ENCODE measurements at regions not wholly inside any gene's neighbourhood (a gene's known extent, or its start where the extent isn't known, plus 50 kb on each side); places are given as distances from the start of the nearest gene placed in this dataset.
"Not testable (repeated sequence)": the region's sequence is repeated elsewhere in the genome, so short reads cannot be mapped to it uniquely, and the experiment has no call there.

DNA sequence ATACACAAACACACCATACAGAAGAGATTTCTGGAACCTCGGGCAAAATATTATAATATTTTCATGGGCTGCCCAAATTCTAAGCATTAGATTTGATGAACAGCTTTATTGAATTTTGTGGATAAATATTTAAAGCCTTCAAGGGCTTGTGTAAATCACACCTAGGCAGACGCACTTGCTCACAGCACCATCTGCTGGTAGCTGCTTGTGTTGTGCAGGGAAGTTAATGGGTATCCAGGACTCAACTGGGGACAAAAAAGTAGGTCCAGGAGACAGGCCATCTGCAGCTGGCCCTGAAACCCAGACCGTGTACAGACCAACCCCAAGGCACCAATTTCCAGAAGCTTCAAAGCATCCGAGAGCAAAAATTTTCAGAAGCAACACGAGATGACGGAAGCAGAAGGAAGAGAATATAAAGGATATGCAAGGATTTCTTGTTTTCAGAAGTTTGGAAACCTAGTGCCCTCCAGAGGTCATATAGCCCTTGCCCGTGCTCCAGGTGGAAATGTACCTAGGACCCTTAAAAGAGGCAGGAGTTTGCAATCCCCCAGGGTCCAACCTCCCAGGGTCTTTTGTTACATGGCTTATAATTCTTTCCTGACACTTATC, 140.0 kb downstream of the CHD9NB start:
- H3K27ac ChIP-seq (ENCODE audit: low read depth in 1 of 2, low read length in 2 of 2) = no peak overlapping the region
- intact Hi-C loops (cut with DNase I) = loop anchor here in 1 of 2 donors (5.0 kb wide), 1 partner anchor 720 kb away; no protein-coding TSS in a partner anchor
- peak in 1 of 2 donors; percentile 52 for DNase-seq

DNA sequence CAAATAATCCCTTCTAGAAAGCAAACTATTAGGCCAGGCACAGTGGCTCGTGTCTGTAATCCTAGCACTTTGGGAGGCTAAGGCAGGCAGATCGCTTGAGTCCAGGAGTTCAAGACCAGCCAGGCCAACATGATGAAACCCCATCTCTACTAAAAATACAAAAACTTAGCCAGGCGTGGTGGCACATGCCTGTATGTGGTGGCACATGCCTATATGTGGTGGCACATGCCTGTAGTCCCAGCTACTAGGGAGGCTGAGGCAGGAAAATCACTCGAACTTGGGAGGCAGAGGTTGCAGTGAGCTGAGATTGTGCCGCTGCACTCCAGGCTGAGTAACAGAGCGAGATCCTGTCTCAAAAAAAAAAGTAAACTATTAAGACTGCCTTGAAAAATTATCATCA, 144.6 kb downstream of the CHD9NB start:
- intact Hi-C loops (cut with DNase I); H3K9me3 ChIP-seq (ENCODE audit: control insufficient read depth, low read length); ATAC-seq (ENCODE audit: low FRiP score); H3K27me3 ChIP-seq (ENCODE audit: control insufficient read depth in 1 of 2, insufficient read depth in 2 of 2, low read length in 1 of 2); H3K4me1 ChIP-seq (ENCODE audit: control insufficient read depth in 1 of 2, insufficient read depth in 2 of 2, low read length in 2 of 2); H3K4me3 ChIP-seq (ENCODE audit: low read length in 2 of 2); H3K36me3 ChIP-seq (ENCODE audit: control insufficient read depth in 1 of 2, insufficient read depth in 2 of 2, low read length in 1 of 2); DNase-seq; H3K27ac ChIP-seq (ENCODE audit: low read depth in 1 of 2, low read length in 2 of 2): not testable (repeated sequence)
- 74 to 75% methylated on average over 6 of the region's 6 CpGs for WGBS, 2 donors

More for the DNA sequence above, 140.0 kb downstream of the CHD9NB start:
- Histone ChIP-seq H3K36me3 (ENCODE audit: control insufficient read depth in 1 of 2, insufficient read depth in 2 of 2, low read length in 1 of 2) (no peaks in the 10 kb centered on the region), H3K27me3 (ENCODE audit: control insufficient read depth in 1 of 2, insufficient read depth in 2 of 2, low read length in 1 of 2) (no peaks in the 10 kb centered on the region), H3K4me1 (ENCODE audit: control insufficient read depth in 1 of 2, insufficient read depth in 2 of 2, low read length in 2 of 2) (no peaks in the 10 kb centered on the region), H3K4me3 (ENCODE audit: low read length in 2 of 2) (no peak overlapping the region), H3K9me3 (ENCODE audit: control insufficient read depth, low read length) (peaks cover 2% of the 10 kb centered on the region)
- peak; percentile 66 for ATAC-seq (ENCODE audit: low FRiP score)
- WGBS, 2 donors = 7 to 9% methylated on average over 7 of the region's 7 CpGs

DNA sequence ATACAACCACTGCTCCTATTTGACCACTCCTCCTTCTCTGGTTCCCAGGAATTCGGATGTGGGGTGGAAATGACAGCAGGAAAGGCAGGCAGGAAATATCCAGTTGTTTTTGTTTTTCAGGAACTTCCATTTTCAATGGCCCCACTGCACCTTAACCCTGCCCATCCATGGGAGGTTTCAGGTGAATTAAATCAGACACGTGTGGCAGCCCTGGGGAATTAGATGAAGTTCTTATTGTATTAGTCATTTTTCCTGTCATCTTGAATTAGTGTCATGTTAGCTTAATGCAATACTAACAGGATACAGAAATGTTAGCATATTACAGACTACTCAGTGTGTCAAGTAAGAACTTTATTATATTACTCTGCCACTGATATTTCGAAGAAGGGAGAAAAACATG, 146.4 kb downstream of the CHD9NB start:
- Histone ChIP-seq H3K27ac (ENCODE audit: low read depth in 1 of 2, low read length in 2 of 2) (no peak overlapping the region), H3K27me3 (ENCODE audit: control insufficient read depth in 1 of 2, insufficient read depth in 2 of 2, low read length in 1 of 2) (no peaks in the 10 kb centered on the region), H3K9me3 (ENCODE audit: control insufficient read depth, low read length) (no peaks in the 10 kb centered on the region), H3K4me1 (ENCODE audit: control insufficient read depth in 1 of 2, insufficient read depth in 2 of 2, low read length in 2 of 2) (no peaks in the 10 kb centered on the region), H3K4me3 (ENCODE audit: low read length in 2 of 2) (no peak overlapping the region), H3K36me3 (ENCODE audit: control insufficient read depth in 1 of 2, insufficient read depth in 2 of 2, low read length in 1 of 2) (no peaks in the 10 kb centered on the region)
- no peak for ATAC-seq (ENCODE audit: low FRiP score)
- WGBS, 2 donors = 46 to 52% methylated on average over 3 of the region's 3 CpGs
- DNase-seq = no peak
- intact Hi-C loops (cut with DNase I) = no loop called here

DNA sequence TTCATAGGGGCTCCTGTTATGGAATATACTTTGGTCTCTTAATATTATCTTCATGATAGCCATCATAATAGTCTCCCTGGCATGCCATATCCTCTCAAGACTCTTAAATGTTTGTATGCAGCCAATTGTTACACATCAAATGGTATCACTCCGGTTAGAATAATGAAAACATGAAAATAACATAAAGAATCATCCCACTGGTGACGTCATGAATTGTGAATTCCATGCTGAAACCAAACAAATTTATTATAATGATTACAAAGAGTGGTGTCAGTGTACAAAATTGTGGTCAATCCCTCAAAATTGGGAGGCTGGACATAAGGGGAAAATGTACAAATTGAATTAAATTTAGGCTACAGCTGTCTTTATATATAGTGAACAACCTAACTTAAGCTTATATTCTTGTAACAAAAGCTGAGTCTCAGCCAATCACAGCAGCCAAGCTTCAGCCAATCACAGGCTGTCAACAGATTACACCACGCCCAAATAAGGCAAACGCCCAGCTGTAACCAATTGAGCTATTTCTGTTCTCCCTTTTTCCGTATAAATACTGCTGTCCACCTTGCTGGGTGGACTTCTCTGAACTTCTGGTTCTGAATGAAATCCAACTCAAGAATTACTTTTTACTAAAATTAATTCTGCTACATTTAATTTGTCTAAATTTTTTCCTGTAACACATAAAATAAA, 156.1 kb downstream of the CHD9NB start:
- Histone ChIP-seq H3K36me3 (ENCODE audit: control insufficient read depth in 1 of 2, insufficient read depth in 2 of 2, low read length in 1 of 2) (no peaks in the 10 kb centered on the region), H3K27me3 (ENCODE audit: control insufficient read depth in 1 of 2, insufficient read depth in 2 of 2, low read length in 1 of 2) (no peaks in the 10 kb centered on the region), H3K4me3 (ENCODE audit: low read length in 2 of 2) (no peak overlapping the region), H3K4me1 (ENCODE audit: control insufficient read depth in 1 of 2, insufficient read depth in 2 of 2, low read length in 2 of 2) (no peaks in the 10 kb centered on the region), H3K9me3 (ENCODE audit: control insufficient read depth, low read length) (no peaks in the 10 kb centered on the region), H3K27ac (ENCODE audit: low read depth in 1 of 2, low read length in 2 of 2) (no peak overlapping the region)
- intact Hi-C loops (cut with DNase I) = no loop called here
- DNase-seq (no peak), ATAC-seq (ENCODE audit: low FRiP score) (no peak)
- 77 to 79% methylated on average over 5 of the region's 5 CpGs for WGBS, 2 donors

DNA sequence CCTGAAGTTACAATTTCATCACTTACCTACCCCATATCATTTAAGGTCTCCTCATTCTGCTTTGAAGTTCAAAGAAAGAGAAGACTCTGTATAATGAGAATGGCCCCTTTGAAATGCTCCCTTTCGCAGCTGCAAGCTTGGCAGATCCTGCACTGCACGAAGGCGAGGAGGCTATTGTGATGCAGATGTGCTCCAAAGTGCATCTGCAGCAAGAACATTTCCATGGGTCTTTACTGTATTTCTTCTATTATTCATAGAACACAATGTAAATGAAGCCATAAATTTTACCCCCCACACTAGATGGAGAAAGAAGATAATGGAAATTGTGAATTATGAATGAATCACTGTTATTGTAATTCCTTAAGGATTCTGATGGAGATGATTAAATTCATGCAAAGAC, 178.7 kb downstream of the CHD9NB start:
- ATAC-seq (ENCODE audit: low FRiP score) (no peak), DNase-seq (no peak)
- H3K9me3 ChIP-seq (ENCODE audit: control insufficient read depth, low read length) = no peaks in the 10 kb centered on the region
- no peaks in the 10 kb centered on the region for H3K4me1 ChIP-seq (ENCODE audit: control insufficient read depth in 1 of 2, insufficient read depth in 2 of 2, low read length in 2 of 2)
- intact Hi-C loops (cut with DNase I) = no loop called here
- H3K27ac ChIP-seq (ENCODE audit: low read depth in 1 of 2, low read length in 2 of 2) = no peak overlapping the region
- H3K36me3 ChIP-seq (ENCODE audit: control insufficient read depth in 1 of 2, insufficient read depth in 2 of 2, low read length in 1 of 2) = no peaks in the 10 kb centered on the region
- H3K27me3 ChIP-seq (ENCODE audit: control insufficient read depth in 1 of 2, insufficient read depth in 2 of 2, low read length in 1 of 2) = no peaks in the 10 kb centered on the region
- no peak overlapping the region for H3K4me3 ChIP-seq (ENCODE audit: low read length in 2 of 2)
- WGBS, 2 donors = 42 to 60% methylated on average over 3 of the region's 3 CpGs

DNA sequence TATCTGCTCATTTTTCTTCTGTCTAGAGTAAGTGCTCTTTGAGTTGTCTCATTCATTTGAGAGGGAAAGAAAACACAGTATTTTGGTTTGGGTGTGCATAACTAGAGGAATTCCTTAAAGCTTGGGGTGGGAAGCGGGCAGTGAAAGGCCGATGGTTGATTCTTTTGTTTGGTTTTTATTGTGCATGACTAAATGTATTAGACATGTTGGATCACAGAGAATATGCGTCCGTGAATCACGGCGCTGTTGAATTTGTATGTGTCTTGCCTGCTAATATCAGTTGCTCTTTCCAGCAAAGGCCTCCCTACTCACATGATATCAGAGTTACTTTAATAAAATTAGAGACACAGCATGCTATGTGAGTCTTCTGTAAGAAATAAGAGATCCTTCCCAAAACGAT, 180.0 kb downstream of the CHD9NB start:
- H3K27ac ChIP-seq (ENCODE audit: low read depth in 1 of 2, low read length in 2 of 2) = no peak overlapping the region
- H3K9me3 ChIP-seq (ENCODE audit: control insufficient read depth, low read length) = no peaks in the 10 kb centered on the region
- no peak for ATAC-seq (ENCODE audit: low FRiP score)
- intact Hi-C loops (cut with DNase I) = no loop called here
- WGBS, 2 donors = 68 to 81% methylated on average over 7 of the region's 7 CpGs
- no peaks in the 10 kb centered on the region for H3K27me3 ChIP-seq (ENCODE audit: control insufficient read depth in 1 of 2, insufficient read depth in 2 of 2, low read length in 1 of 2)
- H3K4me1 ChIP-seq (ENCODE audit: control insufficient read depth in 1 of 2, insufficient read depth in 2 of 2, low read length in 2 of 2) = no peaks in the 10 kb centered on the region
- no peak for DNase-seq
- no peak overlapping the region for H3K4me3 ChIP-seq (ENCODE audit: low read length in 2 of 2)
- no peaks in the 10 kb centered on the region for H3K36me3 ChIP-seq (ENCODE audit: control insufficient read depth in 1 of 2, insufficient read depth in 2 of 2, low read length in 1 of 2)

DNA sequence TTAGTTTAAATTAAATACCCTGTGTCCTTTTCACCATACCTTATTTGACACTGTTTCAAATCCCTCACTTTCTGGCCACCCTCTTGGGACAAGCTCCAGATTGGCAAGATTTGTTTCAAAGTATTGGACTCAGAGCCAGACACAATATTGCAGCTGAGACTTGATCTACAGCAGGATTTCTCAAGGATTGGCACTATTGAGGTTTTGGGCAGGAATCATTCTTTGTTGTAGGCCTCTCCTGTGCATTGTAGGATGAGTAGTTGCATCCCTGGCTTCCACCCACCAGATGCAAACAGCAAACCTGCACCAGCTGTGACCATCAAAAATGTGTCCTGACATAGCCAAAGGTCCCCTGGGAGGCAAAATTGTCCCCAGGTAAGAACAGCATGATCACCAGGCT, 181.2 kb downstream of the CHD9NB start:
- H3K9me3 ChIP-seq (ENCODE audit: control insufficient read depth, low read length) = no peaks in the 10 kb centered on the region
- intact Hi-C loops (cut with DNase I) = no loop called here
- H3K36me3 ChIP-seq (ENCODE audit: control insufficient read depth in 1 of 2, insufficient read depth in 2 of 2, low read length in 1 of 2) = no peaks in the 10 kb centered on the region
- no peak overlapping the region for H3K4me3 ChIP-seq (ENCODE audit: low read length in 2 of 2)
- DNase-seq (no peak), ATAC-seq (ENCODE audit: low FRiP score) (no peak)
- no peaks in the 10 kb centered on the region for H3K27me3 ChIP-seq (ENCODE audit: control insufficient read depth in 1 of 2, insufficient read depth in 2 of 2, low read length in 1 of 2)
- H3K27ac ChIP-seq (ENCODE audit: low read depth in 1 of 2, low read length in 2 of 2) = no peak overlapping the region
- H3K4me1 ChIP-seq (ENCODE audit: control insufficient read depth in 1 of 2, insufficient read depth in 2 of 2, low read length in 2 of 2) = no peaks in the 10 kb centered on the region

DNA sequence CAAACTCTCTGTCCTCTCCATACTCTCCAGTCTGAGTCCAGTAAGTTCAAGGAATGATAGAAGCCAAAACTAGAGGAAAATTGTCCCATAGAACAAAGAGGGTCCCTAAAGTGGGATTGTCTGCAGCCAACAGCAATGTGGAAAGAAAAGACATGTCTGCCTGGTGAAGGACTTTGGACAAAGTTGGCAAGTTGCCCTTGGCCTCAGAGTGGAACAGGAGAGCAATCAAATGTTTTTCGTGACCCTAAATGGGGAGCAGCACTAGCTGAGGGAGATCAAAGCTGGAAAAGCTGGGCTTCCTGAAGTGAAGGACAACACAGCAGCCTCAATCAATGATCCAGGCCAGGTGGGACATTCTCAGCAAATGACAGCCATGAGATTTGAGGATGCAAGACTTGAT, 183.5 kb downstream of the CHD9NB start:
- DNase-seq = no peak
- intact Hi-C loops (cut with DNase I) = no loop called here
- H3K4me1 ChIP-seq (ENCODE audit: control insufficient read depth in 1 of 2, insufficient read depth in 2 of 2, low read length in 2 of 2) = no peaks in the 10 kb centered on the region
- H3K4me3 ChIP-seq (ENCODE audit: low read length in 2 of 2) = no peak overlapping the region
- H3K36me3 ChIP-seq (ENCODE audit: control insufficient read depth in 1 of 2, insufficient read depth in 2 of 2, low read length in 1 of 2) = no peaks in the 10 kb centered on the region
- 28 to 95% methylated on average over 1 of the region's 1 CpG for WGBS, 2 donors
- ATAC-seq (ENCODE audit: low FRiP score) = no peak
- no peaks in the 10 kb centered on the region for H3K27me3 ChIP-seq (ENCODE audit: control insufficient read depth in 1 of 2, insufficient read depth in 2 of 2, low read length in 1 of 2)
- H3K9me3 ChIP-seq (ENCODE audit: control insufficient read depth, low read length) = peaks cover 1% of the 10 kb centered on the region
- no peak overlapping the region for H3K27ac ChIP-seq (ENCODE audit: low read depth in 1 of 2, low read length in 2 of 2)

DNA sequence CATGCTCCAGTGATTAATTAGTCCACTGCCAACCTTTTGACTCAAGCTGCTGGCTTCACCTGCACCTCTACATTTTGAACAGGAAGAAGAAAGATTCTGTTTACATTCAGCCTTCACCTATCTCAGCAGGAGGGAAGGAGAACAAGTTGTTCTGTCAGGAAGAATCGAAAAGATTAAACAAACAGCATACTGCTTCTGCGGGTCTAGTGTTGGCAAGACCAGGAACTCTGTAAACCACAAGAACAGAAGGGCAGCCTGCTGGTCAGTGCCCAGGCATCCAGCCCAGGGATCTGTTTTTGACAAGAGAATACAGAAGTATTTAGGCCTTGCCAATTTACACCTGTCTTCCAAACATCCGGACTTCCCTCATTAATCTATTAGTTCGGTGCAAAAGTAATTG, 189.7 kb downstream of the CHD9NB start:
- Histone ChIP-seq H3K36me3 (ENCODE audit: control insufficient read depth in 1 of 2, insufficient read depth in 2 of 2, low read length in 1 of 2) (no peaks in the 10 kb centered on the region), H3K9me3 (ENCODE audit: control insufficient read depth, low read length) (peaks cover 3% of the 10 kb centered on the region), H3K4me1 (ENCODE audit: control insufficient read depth in 1 of 2, insufficient read depth in 2 of 2, low read length in 2 of 2) (no peaks in the 10 kb centered on the region), H3K4me3 (ENCODE audit: low read length in 2 of 2) (no peak overlapping the region), H3K27ac (ENCODE audit: low read depth in 1 of 2, low read length in 2 of 2) (no peak overlapping the region), H3K27me3 (ENCODE audit: control insufficient read depth in 1 of 2, insufficient read depth in 2 of 2, low read length in 1 of 2) (no peaks in the 10 kb centered on the region)
- WGBS, 2 donors = 85 to 86% methylated on average over 4 of the region's 4 CpGs
- ATAC-seq (ENCODE audit: low FRiP score) = no peak
- no peak for DNase-seq
- intact Hi-C loops (cut with DNase I) = no loop called here

Measured in aorta (tissue), 5 donors.